Left ventricle myocardium inferior (tissue), 1 donor: ENCODE measurements at regions not wholly inside any gene's neighbourhood (a gene's known extent, or its start where the extent isn't known, plus 50 kb on each side); places are given as distances from the start of the nearest gene placed in this dataset.

Source experiments
- DNase-seq: peaks from one replicate; pipeline ENCODE4 v3.0.0-alpha.2; 2020
- H3K27ac ChIP-seq: fragments of 200-600 bp; replicated peaks from 2 replicates; pipeline ENCODE4 v1.8.0; 2021
- H3K27me3 ChIP-seq: fragments of 200-600 bp; 2 replicates; pipeline ENCODE4 v1.8.0; 2021; ENCODE audit warnings: low read depth
- H3K36me3 ChIP-seq: fragments of 200-600 bp; 2 replicates; pipeline ENCODE4 v1.8.0; 2021
- H3K4me1 ChIP-seq: fragments of 200-600 bp; 2 replicates; pipeline ENCODE4 v1.8.0; 2021
- H3K4me3 ChIP-seq: fragments of 200-600 bp; 2 replicates; pipeline ENCODE4 v1.8.0; 2021; ENCODE audit warnings: mild to moderate bottlenecking, moderate library complexity
- H3K9me3 ChIP-seq: fragments of 200-600 bp; replicated peaks from 2 replicates; pipeline ENCODE4 v1.8.0; 2021
- CTCF ChIP-seq: fragments of 200-600 bp; IDR thresholded peaks from 2 replicates; pipeline ENCODE4 v1.8.0; 2021; ENCODE audit warnings: antibody characterized with exemption, mild to moderate bottlenecking, borderline replicate concordance
- intact Hi-C: fragments of 100-400 bp; cut with micrococcal nuclease; formaldehyde crosslinking; loops from one replicate; pipeline ENCODE4 v1.11.0; 2022
- donor health status: DM: no; HTN: yes; CAD: no; lungs with severe emphysema.

GRCh38 chr11:26105762-26106423 lies 226.0 kb upstream of the ANO3 start:
- no peak for DNase-seq
- no peak overlapping the region for H3K4me3 ChIP-seq
- no peaks in the 10 kb centered on the region for H3K9me3 ChIP-seq
- intact Hi-C loops = no loop called here
- no peaks in the 10 kb centered on the region for H3K27me3 ChIP-seq
- TF ChIP-seq CTCF = no peak
- H3K36me3 ChIP-seq = no peaks in the 10 kb centered on the region
- no peaks in the 10 kb centered on the region for H3K4me1 ChIP-seq
- H3K27ac ChIP-seq = no peak overlapping the region

GRCh38 chr11:26106726-26107125 lies 225.2 kb upstream of the ANO3 start:
- intact Hi-C loops = no loop called here
- no peaks in the 10 kb centered on the region for H3K36me3 ChIP-seq
- H3K27ac ChIP-seq = no peak overlapping the region
- no peaks in the 10 kb centered on the region for H3K4me1 ChIP-seq
- no peak overlapping the region for H3K4me3 ChIP-seq
- no peaks in the 10 kb centered on the region for H3K27me3 ChIP-seq
- no peaks in the 10 kb centered on the region for H3K9me3 ChIP-seq
- no peak for DNase-seq
- TF ChIP-seq CTCF = no peak

GRCh38 chr11:26109658-26110368 lies 222.1 kb upstream of the ANO3 start:
- no peaks in the 10 kb centered on the region for H3K4me1 ChIP-seq
- no peak for TF ChIP-seq CTCF
- H3K36me3 ChIP-seq = no peaks in the 10 kb centered on the region
- intact Hi-C loops = no loop called here
- H3K27ac ChIP-seq = no peak overlapping the region
- H3K4me3 ChIP-seq = no peak overlapping the region
- DNase-seq = no peak
- no peaks in the 10 kb centered on the region for H3K9me3 ChIP-seq
- H3K27me3 ChIP-seq = no peaks in the 10 kb centered on the region

- no peak overlapping the region for H3K4me3 ChIP-seq
- H3K36me3 ChIP-seq = no peaks in the 10 kb centered on the region
- TF ChIP-seq CTCF = no peak
- no peaks in the 10 kb centered on the region for H3K4me1 ChIP-seq
- H3K9me3 ChIP-seq = peaks cover 4% of the 10 kb centered on the region
- no peak overlapping the region for H3K27ac ChIP-seq
- H3K27me3 ChIP-seq = no peaks in the 10 kb centered on the region
- no peak for DNase-seq
- intact Hi-C loops = no loop called here
Measured at GRCh38 chr11:26112264-26112663, 219.7 kb upstream of the ANO3 start.

GRCh38 chr11:26121466-26121865 lies 210.5 kb upstream of the ANO3 start:
- Histone ChIP-seq H3K36me3 (no peaks in the 10 kb centered on the region), H3K9me3 (peaks cover 15% of the 10 kb centered on the region), H3K4me3 (no peak overlapping the region), H3K4me1 (no peaks in the 10 kb centered on the region), H3K27me3 (no peaks in the 10 kb centered on the region), H3K27ac (no peak overlapping the region)
- intact Hi-C loops = no loop called here
- DNase-seq = no peak
- TF ChIP-seq CTCF = no peak
